IMR-90 (cell line): ENCODE measurements at regions not wholly inside any gene's neighbourhood (a gene's known extent, or its start where the extent isn't known, plus 50 kb on each side); places are given as distances from the start of the nearest gene placed in this dataset.

Source experiments
- ATAC-seq: fragments of 200-7000 bp; cut with Tn5 transposase; 2 replicates; pipeline ENCODE4 v1.9.1; 2020; ENCODE audit warnings: low read depth, mild to moderate bottlenecking, moderate library complexity
- BruUV-seq: library from RNA; stranded (reverse); fragments of 400-500 nt; replicated peaks from 2 replicates; lab custom pipeline; 2021; lab: Mats Ljungman, UMichigan
- CTCF ChIA-PET: fragments of 300-600 bp; formaldehyde crosslinking; extraction: SDS; loops from one replicate; lab custom pipeline; 2021; ENCODE audit warnings: antibody characterized with exemption; lab: Yijun Ruan, JAX
- POLR2A ChIA-PET: fragments of 300-600 bp; sonication (Branson Sonifier 250); formaldehyde crosslinking; loops from one replicate; lab custom pipeline; 2022; ENCODE audit warnings: antibody characterized with exemption; ENCODE audit not compliant: unreplicated experiment; lab: Charles Lee
- DNase-seq: peaks from one replicate; pipeline ENCODE4 v3.0.0; 2013
- H2AFZ ChIP-seq: replicated peaks from 2 replicates; pipeline ENCODE3; 2013; ENCODE audit warnings: low read length, mild to moderate bottlenecking; ENCODE audit not compliant: poor library complexity
- H2AK5ac ChIP-seq: 2 replicates; pipeline ENCODE4 v1.6.1; 2013; ENCODE audit warnings: low read depth, low read length, inconsistent platforms
- H2AK9ac ChIP-seq: replicated peaks from 2 replicates; pipeline ENCODE3; 2013; ENCODE audit warnings: mild to moderate bottlenecking, low read depth, low read length, moderate library complexity; ENCODE audit not compliant: poor library complexity
- H2BK120ac ChIP-seq: 2 replicates; pipeline ENCODE4 v1.6.1; 2013; ENCODE audit warnings: low read depth, low read length, inconsistent platforms
- H2BK15ac ChIP-seq: 3 replicates; pipeline ENCODE4 v1.6.1; 2013; ENCODE audit warnings: low read depth, low read length, inconsistent platforms
- H2BK20ac ChIP-seq: 2 replicates; pipeline ENCODE4 v1.6.1; 2013; ENCODE audit warnings: low read depth, mild to moderate bottlenecking, inconsistent platforms, low read length, moderate library complexity
- H2BK5ac ChIP-seq: 2 replicates; pipeline ENCODE4 v1.6.1; 2013; ENCODE audit warnings: mild to moderate bottlenecking, low read depth, low read length, inconsistent platforms; ENCODE audit not compliant: poor library complexity, severe bottlenecking
- H3K14ac ChIP-seq: replicated peaks from 2 replicates; pipeline ENCODE4 v1.6.1; 2013; ENCODE audit warnings: low read depth, low read length, inconsistent platforms
- H3K18ac ChIP-seq: 2 replicates; pipeline ENCODE4 v1.6.1; 2013; ENCODE audit warnings: low read depth, low read length, control low read depth
- H3K23ac ChIP-seq: 2 replicates; pipeline ENCODE4 v1.6.1; 2013; ENCODE audit warnings: low read depth, low read length, inconsistent platforms
- H3K27ac ChIP-seq: 2 replicates; pipeline ENCODE4 v1.5.1; 2013; ENCODE audit warnings: mild to moderate bottlenecking, control low read depth, low read length; ENCODE audit not compliant: insufficient read depth
- H3K27me3 ChIP-seq: 2 replicates; pipeline ENCODE4 v1.6.1; 2013; ENCODE audit warnings: low read length; ENCODE audit not compliant: control insufficient read depth, insufficient read depth
- H3K36me3 ChIP-seq: 2 replicates; pipeline ENCODE4 v1.6.1; 2013; ENCODE audit warnings: low read length, mixed read lengths; ENCODE audit not compliant: control insufficient read depth, insufficient read depth
- H3K4ac ChIP-seq: 2 replicates; pipeline ENCODE4 v1.6.1; 2013; ENCODE audit warnings: low read depth, low read length, inconsistent platforms
- H3K4me1 ChIP-seq: 2 replicates; pipeline ENCODE4 v1.6.1; 2013; ENCODE audit warnings: low read length, mixed read lengths; ENCODE audit not compliant: control insufficient read depth, insufficient read depth
- H3K4me2 ChIP-seq: 2 replicates; pipeline ENCODE4 v1.6.1; 2013; ENCODE audit warnings: low read depth, mild to moderate bottlenecking, control low read depth, low read length, moderate library complexity
- H3K4me3 ChIP-seq: 2 replicates; pipeline ENCODE4 v1.5.1; 2013; ENCODE audit warnings: low read depth, mild to moderate bottlenecking, control low read depth, low read length, moderate library complexity; ENCODE audit not compliant: insufficient read depth
- H3K56ac ChIP-seq: 2 replicates; pipeline ENCODE4 v1.6.1; 2013; ENCODE audit warnings: low read length, inconsistent platforms; ENCODE audit not compliant: insufficient read depth; ENCODE audit errors: extremely low read depth
- H3K79me1 ChIP-seq, 2 experiments: 2 replicates each; pipeline ENCODE4 v1.6.1; 2013; ENCODE audit warnings: low read length in 2 of 2, inconsistent platforms in 1 of 2, low read depth in 1 of 2
- H3K9ac ChIP-seq: 2 replicates; pipeline ENCODE4 v1.6.1; 2013; ENCODE audit warnings: low read depth, low read length, control low read depth
- H3K9me1 ChIP-seq: 2 replicates; pipeline ENCODE4 v1.6.1; 2013; ENCODE audit warnings: low read length, inconsistent platforms; ENCODE audit not compliant: insufficient read depth
- H3K9me3 ChIP-seq: 2 replicates; pipeline ENCODE4 v1.6.1; 2013; ENCODE audit warnings: low read length; ENCODE audit not compliant: control insufficient read depth, insufficient read depth
- H4K20me1 ChIP-seq: 2 replicates; pipeline ENCODE4 v1.6.1; 2013; ENCODE audit warnings: low read length, inconsistent platforms; ENCODE audit not compliant: insufficient read depth
- H4K5ac ChIP-seq: 2 replicates; pipeline ENCODE4 v1.6.1; 2013; ENCODE audit warnings: mild to moderate bottlenecking, low read depth, low read length, control low read depth
- H4K8ac ChIP-seq, 2 experiments: 2 replicates each; pipeline ENCODE4 v1.6.1; 2013; ENCODE audit warnings: low read depth in 2 of 2, low read length in 2 of 2, control low read depth in 1 of 2, inconsistent platforms in 1 of 2
- H4K91ac ChIP-seq: 2 replicates; pipeline ENCODE4 v1.6.1; 2013; ENCODE audit warnings: low read depth, low read length, inconsistent platforms; ENCODE audit not compliant: insufficient read depth
- CHD1 ChIP-seq: IDR thresholded peaks from 2 replicates; pipeline ENCODE4 v1.6.1; 2012; ENCODE audit warnings: low read depth, low read length, improper control_type of control experiment
- CTCF ChIP-seq: conservative IDR thresholded peaks from 2 replicates; pipeline ENCODE4 v1.5.1; 2012; ENCODE audit warnings: mild to moderate bottlenecking, low read depth, low read length, improper control_type of control experiment
- FOS ChIP-seq: fragments of 150-350 bp; IDR thresholded peaks from 2 replicates; pipeline ENCODE4 v1.6.1; 2016; ENCODE audit warnings: low read depth, low read length
- MAFK ChIP-seq: IDR thresholded peaks from 2 replicates; pipeline ENCODE4 v1.6.1; 2012; ENCODE audit warnings: low read depth, low read length, improper control_type of control experiment
- NFE2L2 ChIP-seq: fragments of 150-350 bp; IDR thresholded peaks from 2 replicates; pipeline ENCODE4 v1.6.1; 2016; ENCODE audit warnings: low read depth, mild to moderate bottlenecking, low read length
- POLR2A ChIP-seq: IDR thresholded peaks from 2 replicates; pipeline ENCODE4 v1.6.1; 2012; ENCODE audit warnings: mild to moderate bottlenecking, low read depth, low read length
- RAD21 ChIP-seq: IDR thresholded peaks from 2 replicates; pipeline ENCODE4 v1.6.1; 2012; ENCODE audit warnings: low read length, improper control_type of control experiment
- RFX5 ChIP-seq: IDR thresholded peaks from 2 replicates; pipeline ENCODE4 v1.8.0; 2012; ENCODE audit warnings: low read depth, mild to moderate bottlenecking, low read length, moderate library complexity
- WGBS, 2 experiments: methylation state at CpG; one replicate each; pipeline versions ENCODE4 v1.1.5 to v1.1.7; 2013; ENCODE audit warnings: missing lambda C conversion rate in 2 of 2; ENCODE audit not compliant: insufficient read length in 1 of 2; ENCODE audit errors: extremely low coverage in 2 of 2; 5-methylcytosine and 5-hydroxymethylcytosine counted together
- dilution Hi-C: fragments of 300-500 bp; cut with HindIII; formaldehyde crosslinking; loops from one replicate; pipeline ENCODE4 v1.14.3; 2018; ENCODE audit warnings: low sequenced_read_pairs; ENCODE audit not compliant: unreplicated experiment
- in situ Hi-C: fragments of 300-500 bp; cut with MboI; formaldehyde crosslinking; loops from 3 replicates; pipeline ENCODE4 v1.14.3; 2019; ENCODE audit warnings: low sequenced_read_pairs, inconsistent platforms, mixed read lengths
- intact Hi-C: fragments of 100-400 bp; cut with micrococcal nuclease; formaldehyde crosslinking; loops from 2 replicates; pipeline ENCODE4 v1.10.0; 2022

GRCh38 chr17:22454070-22454999, 762.0 kb downstream of the KCNJ18 start:
- Histone ChIP-seq H4K8ac (no peak overlapping the region), H4K20me1 (no peaks in the 10 kb centered on the region), H3K79me1 (no peaks in the 10 kb centered on the region), H2AK5ac (no peak overlapping the region), H3K18ac (no peak overlapping the region), H3K4ac (no peak overlapping the region), H3K23ac (no peak overlapping the region), H2BK5ac (no peak overlapping the region), H3K9me3 (peaks cover 13% of the 10 kb centered on the region; the same call in 1 of the 2 replicates), H2AK9ac (no peak overlapping the region), H3K14ac (no peak overlapping the region), H2BK20ac (no peak overlapping the region), H4K91ac (no peak overlapping the region), H2BK15ac (no peak overlapping the region), H3K56ac (no peak overlapping the region), H4K5ac (no peak overlapping the region), H3K27me3 (no peaks in the 10 kb centered on the region), H3K9ac (no peak overlapping the region), H3K4me3 (no peak overlapping the region), H3K9me1 (no peaks in the 10 kb centered on the region), H3K4me2 (no peak overlapping the region), H3K4me1 (no peaks in the 10 kb centered on the region), H2AFZ (no peak overlapping the region), H3K27ac (no peak overlapping the region), H2BK120ac (no peak overlapping the region), H3K36me3 (no peaks in the 10 kb centered on the region)
- TF ChIP-seq MAFK (no peak), FOS (no peak), RAD21 (no peak), NFE2L2 (no peak), CHD1 (no peak), CTCF (no peak), POLR2A (no peak), RFX5 (no peak)
- 66% methylated on average over 28 of the region's 82 CpGs; no CpG with 5 or more reads in 1 of the 2 experiments for WGBS, 2 experiments
- POLR2A ChIA-PET: no interaction called here
- intact Hi-C loops (no loop called here), in situ Hi-C loops (no loop called here), dilution Hi-C loops (no loop called here)
- ATAC-seq (no peak), DNase-seq (no peak)
- CTCF ChIA-PET: no interaction called here
- BruUV-seq: no TSS peak
